Vagina (tissue), 2 donors: ENCODE measurements at regions not wholly inside any gene's neighbourhood (a gene's known extent, or its start where the extent isn't known, plus 50 kb on each side); places are given as distances from the start of the nearest gene placed in this dataset.

Source experiments
- CTCF ChIP-seq, 3 experiments: fragments of 450-650 bp in 2 of 3; fragments of 200-600 bp in 1 of 3; sonication (generic) in 1 of 3; IDR thresholded peaks; one replicate each; pipeline ENCODE4 v1.5.1; 2017 to 2019; ENCODE audit warnings: antibody characterized with exemption in 3 of 3, mild to moderate bottlenecking in 2 of 3, moderate library complexity in 2 of 3
- POLR2A ChIP-seq, 2 donors: fragments of 450-650 bp; IDR thresholded peaks; one replicate each; pipeline ENCODE4 v1.6.1; 2017; ENCODE audit warnings: antibody characterized with exemption in 2 of 2, mild to moderate bottlenecking in 2 of 2, moderate library complexity in 2 of 2
- POLR2AphosphoS5 ChIP-seq, 2 donors: sonication (generic); formaldehyde crosslinking; IDR thresholded peaks; one replicate each; pipeline ENCODE4 v1.9.0; 2017; ENCODE audit warnings: antibody characterized with exemption in 2 of 2, mild to moderate bottlenecking in 2 of 2, low read depth in 1 of 2; ENCODE audit not compliant: insufficient read depth in 1 of 2

- TF ChIP-seq CTCF (IDR thresholded peaks at IDR 0.05) = no peak
- TF ChIP-seq POLR2AphosphoS5 (IDR thresholded peaks at IDR 0.05; ENCODE audit: insufficient read depth in 1 of 2, low read depth in 1 of 2) = no peak
- no peak for TF ChIP-seq POLR2A (IDR thresholded peaks at IDR 0.05)
Measured at GRCh38 chr12:83753205-83753604, 1066.5 kb downstream of the TMTC2 start.
